ENCODE measurements at regions not wholly inside any gene's neighbourhood (a gene's known extent, or its start where the extent isn't known, plus 50 kb on each side); places are given as distances from the start of the nearest gene placed in this dataset.

DNA sequence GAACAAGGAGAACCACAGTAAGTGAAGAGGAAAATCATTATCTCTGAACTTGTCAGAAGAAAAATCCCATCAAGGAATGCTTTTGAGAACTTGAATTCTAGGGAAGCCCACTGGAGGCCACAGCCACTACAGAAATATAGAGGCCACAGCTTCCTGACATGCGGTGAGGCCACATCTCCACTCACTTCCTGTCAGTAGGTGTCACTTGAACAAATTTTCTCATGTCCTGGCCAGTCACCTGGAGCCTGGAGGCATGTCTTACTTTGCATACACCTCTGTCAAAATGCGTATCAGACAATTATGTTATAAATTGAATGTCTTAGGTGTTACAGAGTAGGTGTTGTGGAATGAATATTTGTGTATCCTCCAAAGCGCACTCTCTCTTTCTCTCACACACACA, 370.3 kb downstream of the DAD1 start:
- H2BK5ac ChIP-seq (ENCODE audit: low read depth, low read length), result no peak overlapping the region
- TF ChIP-seq KDM1A (IDR thresholded peaks at IDR 0.05; ENCODE audit: borderline replicate concordance, low read length) (no peak), EGR1 (IDR thresholded peaks at IDR 0.05; ENCODE audit: borderline replicate concordance, low read depth, low read length) (no peak), POLR2A (IDR thresholded peaks at IDR 0.05; ENCODE audit: control extremely low read depth in 1 of 2, low read depth in 2 of 2, low read length in 2 of 2) (no peak), NRF1 (IDR thresholded peaks at IDR 0.05; ENCODE audit: low read depth, low read length) (no peak), CTCF (IDR thresholded peaks at IDR 0.05; ENCODE audit: control extremely low read depth in 1 of 3, insufficient read depth in 1 of 3, low read depth in 1 of 3, low read length in 3 of 3) (no peak)
- 90% methylated on average over 3 of the region's 3 CpGs; no CpG with 5 or more reads in 1 of the 2 experiments for WGBS, 2 experiments (ENCODE audit: extremely low coverage in 1 of 2, insufficient coverage in 1 of 2, insufficient read length in 1 of 2, insufficient replicate concordance in 2 of 2, low coverage in 1 of 2, low lambda C conversion rate in 2 of 2, missing lambda C conversion rate in 1 of 2)
- no peak overlapping the region for H2AFZ ChIP-seq (ENCODE audit: low read length)
- no peak overlapping the region for H2BK20ac ChIP-seq (ENCODE audit: low read length)
- no peaks in the 10 kb centered on the region for H3K4me1 ChIP-seq (replicated peaks in 1 of 4; ENCODE audit: control insufficient read depth in 3 of 4, insufficient read depth in 4 of 4, low read length in 3 of 4)
- H3K4me3 ChIP-seq (ENCODE audit: extremely low read depth in 1 of 4, insufficient read depth in 2 of 4, low read depth in 3 of 4, low read length in 4 of 4), result no peak overlapping the region
- no peak overlapping the region for H4K91ac ChIP-seq (replicated peaks; ENCODE audit: insufficient read length, low read length)
- no peak overlapping the region for H3K4me2 ChIP-seq (ENCODE audit: insufficient read depth in 1 of 2, low read depth in 2 of 2, low read length in 2 of 2)
- DNase-seq (ENCODE audit: low read depth in 1 of 2, low spot score in 2 of 2) (no peak), FAIRE-seq (no peak)
- H3K56ac ChIP-seq (replicated peaks; ENCODE audit: insufficient read length, low read depth, low read length), result no peak overlapping the region
- no peak overlapping the region for H3K4ac ChIP-seq (replicated peaks; ENCODE audit: insufficient read length, low read depth, low read length)
- no peak overlapping the region for H3K23ac ChIP-seq (ENCODE audit: insufficient read length)
- H2AK5ac ChIP-seq (ENCODE audit: low read depth, low read length), result no peak overlapping the region
- H3K9ac ChIP-seq (replicated peaks in 1 of 4; ENCODE audit: extremely low read depth in 1 of 4, low read depth in 3 of 4, low read length in 3 of 4), result no peak overlapping the region
- H2BK15ac ChIP-seq (ENCODE audit: low read length), result no peak overlapping the region
- ChIA-PET POLR2A (ENCODE audit: partially characterized antibody) (no interaction called here), CTCF (ENCODE audit: partially characterized antibody) (interaction anchor here (0.7 to 4.5 kb wide), 3 partner anchors 18 to 283 kb away, joined by 3 to 24 read pairs (median 3); no protein-coding TSS in a partner anchor)
- H4K8ac ChIP-seq (ENCODE audit: extremely low read depth, insufficient read depth, low read length), result no peak overlapping the region
- no peak overlapping the region for H2BK12ac ChIP-seq (ENCODE audit: low read depth, low read length)
- no peak overlapping the region for H2BK120ac ChIP-seq (replicated peaks; ENCODE audit: low read depth, low read length)
- no peaks in the 10 kb centered on the region for H3K79me1 ChIP-seq (ENCODE audit: low read depth, low read length)
- H3K27me3 ChIP-seq (replicated peaks in 1 of 4; ENCODE audit: control insufficient read depth in 3 of 4, extremely low read depth in 1 of 4, insufficient read depth in 3 of 4, low read length in 3 of 4), result no peaks in the 10 kb centered on the region
- H4K20me1 ChIP-seq (replicated peaks in 1 of 2; ENCODE audit: control insufficient read depth in 1 of 2, insufficient read depth in 2 of 2, low read length in 2 of 2), result no peaks in the 10 kb centered on the region
- no peak overlapping the region for H4K5ac ChIP-seq (ENCODE audit: insufficient read length, low read depth, low read length)
- no peaks in the 10 kb centered on the region; a peak in 2 of 4 replicates for H3K9me3 ChIP-seq (ENCODE audit: insufficient read depth in 2 of 2, low read depth in 1 of 2, low read length in 1 of 2)
- H3K23me2 ChIP-seq (ENCODE audit: low read depth, low read length), result no peaks in the 10 kb centered on the region
- no peaks in the 10 kb centered on the region for H3K36me3 ChIP-seq (ENCODE audit: control insufficient read depth in 2 of 4, insufficient read depth in 4 of 4, low read length in 3 of 4)
- no peak overlapping the region for H3K14ac ChIP-seq (ENCODE audit: insufficient read length)
- H3K79me2 ChIP-seq (ENCODE audit: control insufficient read depth in 1 of 2, insufficient read depth in 2 of 2, low read length in 2 of 2), result no peaks in the 10 kb centered on the region
- no peak overlapping the region for H3K27ac ChIP-seq (ENCODE audit: low read depth, low read length)
- H3K18ac ChIP-seq (ENCODE audit: extremely low read depth, low read length), result no peak overlapping the region
